DND-41 (cell line): ENCODE measurements at regions not wholly inside any gene's neighbourhood (a gene's known extent, or its start where the extent isn't known, plus 50 kb on each side); places are given as distances from the start of the nearest gene placed in this dataset.

Experiments used
- EZH2 ChIP-seq: IDR thresholded peaks from 3 replicates; pipeline ENCODE4 v1.6.1; 2012; ENCODE audit warnings: borderline replicate concordance, low read depth, mild to moderate bottlenecking, moderate library complexity, low read length, inconsistent platforms; ENCODE audit not compliant: severe bottlenecking
- TF ChIP-seq, protein P1 (sequence below): IDR thresholded peaks from 2 replicates; pipeline ENCODE4 v1.5.1; 2012; ENCODE audit warnings: borderline replicate concordance, low read length, moderate library complexity, mild to moderate bottlenecking; ENCODE audit not compliant: poor library complexity, severe bottlenecking; ENCODE audit errors: extremely low read depth

DNA sequence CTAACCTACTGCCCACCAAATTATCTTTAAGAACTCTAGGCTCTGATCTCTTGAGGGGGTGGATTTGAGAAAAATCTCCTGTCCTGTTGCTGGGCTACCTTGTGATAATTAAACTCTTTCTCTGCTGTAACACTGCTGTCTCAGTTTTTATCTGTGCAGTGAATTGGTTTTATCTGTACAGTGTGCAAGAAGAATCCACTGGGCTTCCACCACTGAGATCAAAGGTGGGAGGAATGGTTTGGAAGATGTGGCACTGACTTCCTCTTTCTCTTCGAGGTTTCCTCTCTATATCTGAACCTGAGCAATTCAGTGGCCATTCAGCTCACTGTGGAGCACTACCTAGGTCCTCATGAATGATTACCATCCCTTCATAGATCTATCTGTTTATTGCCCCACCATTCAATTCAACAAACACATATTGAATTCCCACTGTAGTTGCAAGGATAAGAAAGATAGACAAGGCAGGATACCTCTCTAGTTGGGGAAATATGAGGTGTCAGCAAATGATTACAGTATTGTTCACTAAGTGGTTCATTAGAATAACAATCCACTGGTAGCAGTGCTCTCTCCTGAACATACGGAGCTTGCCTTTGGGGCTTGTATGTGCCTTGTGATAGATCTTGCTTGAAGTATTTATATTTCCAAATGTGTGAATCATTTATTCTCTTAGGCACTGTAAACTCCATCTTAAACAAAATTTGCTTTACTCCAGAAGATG, 172.1 kb upstream of the ARG1 start:
- TF ChIP-seq, protein P1, sequence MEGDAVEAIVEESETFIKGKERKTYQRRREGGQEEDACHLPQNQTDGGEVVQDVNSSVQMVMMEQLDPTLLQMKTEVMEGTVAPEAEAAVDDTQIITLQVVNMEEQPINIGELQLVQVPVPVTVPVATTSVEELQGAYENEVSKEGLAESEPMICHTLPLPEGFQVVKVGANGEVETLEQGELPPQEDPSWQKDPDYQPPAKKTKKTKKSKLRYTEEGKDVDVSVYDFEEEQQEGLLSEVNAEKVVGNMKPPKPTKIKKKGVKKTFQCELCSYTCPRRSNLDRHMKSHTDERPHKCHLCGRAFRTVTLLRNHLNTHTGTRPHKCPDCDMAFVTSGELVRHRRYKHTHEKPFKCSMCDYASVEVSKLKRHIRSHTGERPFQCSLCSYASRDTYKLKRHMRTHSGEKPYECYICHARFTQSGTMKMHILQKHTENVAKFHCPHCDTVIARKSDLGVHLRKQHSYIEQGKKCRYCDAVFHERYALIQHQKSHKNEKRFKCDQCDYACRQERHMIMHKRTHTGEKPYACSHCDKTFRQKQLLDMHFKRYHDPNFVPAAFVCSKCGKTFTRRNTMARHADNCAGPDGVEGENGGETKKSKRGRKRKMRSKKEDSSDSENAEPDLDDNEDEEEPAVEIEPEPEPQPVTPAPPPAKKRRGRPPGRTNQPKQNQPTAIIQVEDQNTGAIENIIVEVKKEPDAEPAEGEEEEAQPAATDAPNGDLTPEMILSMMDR, result no peak
- no peak for TF ChIP-seq EZH2
